ENCODE measurements at regions not wholly inside any gene's neighbourhood (a gene's known extent, or its start where the extent isn't known, plus 50 kb on each side); places are given as distances from the start of the nearest gene placed in this dataset.

GRCh38 chr13:26473571-26474230 lies 83.8 kb upstream of the WASF3 start:
- TF ChIP-seq CTCF (IDR thresholded peaks at IDR 0.05; ENCODE audit: low read depth, low read length): no peak
- TF ChIP-seq POLR2A (IDR thresholded peaks at IDR 0.05; ENCODE audit: extremely low read depth, insufficient read length): no peak

All from NB4 (cell line).